ENCODE measurements at regions not wholly inside any gene's neighbourhood (a gene's known extent, or its start where the extent isn't known, plus 50 kb on each side); places are given as distances from the start of the nearest gene placed in this dataset.

- DNase-seq (ENCODE audit: low spot score), result no peak
Observed at GRCh38 chr11:45554230-45554967, 111.0 kb downstream of the CHST1 start.

GRCh38 chr11:45553383-45553936 lies 112.0 kb downstream of the CHST1 start:
- DNase-seq (ENCODE audit: low spot score), result no peak

DNA sequence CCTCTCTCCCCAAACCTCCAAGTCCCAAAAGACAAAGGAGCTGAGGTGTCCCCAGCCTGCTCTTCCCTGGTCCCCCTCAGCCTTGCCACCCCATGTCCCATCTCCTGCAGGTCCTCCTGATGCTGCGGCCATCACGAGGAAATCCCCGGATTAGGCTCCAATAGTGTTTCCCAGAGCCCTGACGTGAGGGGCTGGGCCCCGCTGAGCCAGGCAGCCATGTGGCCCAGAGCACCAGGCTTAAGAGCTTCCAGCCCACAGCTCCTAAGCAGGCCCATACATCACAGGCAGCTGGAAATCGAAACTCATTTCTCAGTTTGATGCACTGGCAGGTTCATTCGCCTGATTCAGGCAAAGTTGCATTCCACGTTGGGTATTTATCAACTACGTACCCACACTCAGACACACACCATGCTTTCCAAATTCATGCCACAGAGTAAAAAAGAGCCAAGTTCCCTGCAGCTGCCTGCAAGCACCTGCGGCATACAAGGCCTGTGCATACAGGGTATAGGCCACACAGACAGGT lies 114.2 kb downstream of the CHST1 start:
- no peak for DNase-seq (ENCODE audit: low spot score)

- DNase-seq (ENCODE audit: low spot score), result no peak
Observed at GRCh38 chr11:45549257-45549656, 116.2 kb downstream of the CHST1 start.

DNA sequence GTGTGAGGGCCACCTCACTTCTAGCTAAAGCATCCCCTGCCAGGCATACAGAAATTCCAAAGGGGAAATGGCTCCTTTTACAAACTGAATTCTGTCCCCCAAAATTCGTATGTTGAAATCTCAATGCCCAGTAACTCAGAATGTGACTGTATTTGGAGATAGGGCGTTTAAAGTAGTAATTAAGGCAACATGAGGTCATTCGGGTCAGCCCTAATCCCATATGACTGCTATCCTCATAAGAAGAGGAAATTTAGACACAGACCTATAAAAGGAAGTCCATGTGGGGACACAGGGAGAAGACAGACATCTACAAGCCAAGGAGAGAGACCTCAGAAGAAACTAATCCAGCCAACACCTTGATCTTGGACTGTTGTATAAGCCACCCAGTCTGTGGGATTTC lies 119.1 kb downstream of the CHST1 start:
- DNase-seq (ENCODE audit: low spot score), result no peak

GRCh38 chr11:45544826-45545225 lies 120.6 kb downstream of the CHST1 start:
- DNase-seq (ENCODE audit: low spot score), result no peak

- DNase-seq (ENCODE audit: low spot score), result peak; percentile 46
Observed at GRCh38 chr11:45543808-45544422, 121.5 kb downstream of the CHST1 start.

GRCh38 chr11:45543081-45543480 lies 122.3 kb downstream of the CHST1 start:
- no peak for DNase-seq (ENCODE audit: low spot score)

GRCh38 chr11:45541693-45542434 lies 123.6 kb downstream of the CHST1 start:
- no peak for DNase-seq (ENCODE audit: low spot score)

DNA sequence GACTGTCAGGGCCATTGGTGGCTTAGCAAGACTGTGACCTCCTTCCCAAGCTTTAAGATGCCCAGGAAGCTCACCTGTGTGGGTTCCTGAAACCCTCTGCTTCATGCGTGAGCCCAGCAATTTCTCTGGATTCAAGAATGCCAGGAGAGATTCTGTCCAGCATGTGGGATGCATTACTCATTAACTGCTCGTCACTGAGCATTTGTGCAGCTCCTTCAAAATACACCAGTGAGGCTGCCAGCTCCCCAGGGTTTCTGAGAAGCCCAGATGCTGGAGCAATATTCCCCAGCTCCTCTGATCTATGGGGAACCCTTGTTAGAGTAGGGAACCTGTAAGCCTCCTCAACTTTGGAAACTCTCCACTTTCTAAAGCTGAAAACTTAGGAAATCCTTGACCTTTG lies 126.5 kb downstream of the CHST1 start:
- no peak for DNase-seq (ENCODE audit: low spot score)

DNA sequence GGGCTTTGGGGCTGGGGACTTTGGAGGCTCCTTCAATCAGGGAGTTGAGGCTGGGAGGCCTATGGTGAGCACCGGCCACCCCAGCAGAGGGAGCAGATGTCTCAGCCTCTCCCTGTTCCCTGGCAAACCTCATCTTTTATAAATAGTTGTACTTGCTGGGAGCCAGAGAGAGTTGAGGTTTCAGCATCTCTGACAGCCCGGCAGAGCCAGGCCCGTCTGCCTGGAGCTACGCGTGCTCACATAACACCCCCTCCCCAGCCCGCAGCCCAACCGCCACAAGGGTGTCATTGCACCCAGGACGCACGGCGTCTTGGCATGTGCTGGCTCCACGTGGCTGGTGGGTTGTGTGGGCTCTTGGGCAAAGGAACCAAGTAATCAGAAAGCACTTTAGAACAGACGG lies 127.1 kb downstream of the CHST1 start:
- no peak for DNase-seq (ENCODE audit: low spot score)

- DNase-seq (ENCODE audit: low spot score), result no peak
Observed at GRCh38 chr11:45537614-45538013, 127.8 kb downstream of the CHST1 start.

- DNase-seq (ENCODE audit: low spot score), result no peak
Observed at GRCh38 chr11:45535033-45535432, 130.4 kb downstream of the CHST1 start.

DNA sequence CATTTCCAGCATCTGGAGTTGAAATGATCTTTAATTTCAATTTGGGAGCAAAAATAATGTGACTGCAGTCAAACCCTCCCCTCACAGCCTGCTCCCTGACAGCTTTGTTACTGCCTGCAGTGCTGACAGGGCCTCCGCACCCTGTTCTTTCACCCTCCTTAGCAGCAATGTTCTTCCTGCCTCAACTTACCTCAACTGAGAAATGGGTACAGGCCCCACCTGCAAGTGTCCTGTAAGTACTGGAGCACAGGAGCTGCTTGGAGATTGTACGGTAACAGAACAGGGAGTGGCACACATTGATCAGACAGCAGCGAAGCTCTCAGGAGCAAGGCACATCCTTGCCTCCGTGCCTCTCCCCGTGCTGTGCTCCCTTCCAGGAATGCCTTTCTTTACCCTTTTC lies 131.3 kb downstream of the CHST1 start:
- no peak for DNase-seq (ENCODE audit: low spot score)

GRCh38 chr11:45532546-45532945 lies 132.9 kb downstream of the CHST1 start:
- no peak for DNase-seq (ENCODE audit: low spot score)

DNA sequence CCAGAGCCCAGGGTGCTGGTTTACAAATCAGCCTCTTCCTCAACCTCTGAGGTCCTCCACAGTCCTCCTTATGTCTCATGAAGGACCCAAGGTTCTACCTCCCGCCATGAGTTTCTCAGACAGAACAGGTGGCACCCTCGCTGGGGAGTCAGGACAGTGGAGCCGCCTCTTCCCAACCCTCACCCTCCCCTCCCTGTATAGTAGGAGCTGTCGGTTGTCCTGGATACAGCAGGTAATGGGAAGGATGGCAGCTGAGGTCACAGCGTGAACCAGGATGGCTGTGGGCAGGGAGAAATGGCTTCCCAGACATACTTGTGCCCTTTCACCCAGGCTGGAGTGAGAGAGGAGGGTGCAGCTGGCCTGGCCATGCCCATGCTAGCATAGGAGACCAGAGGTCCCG lies 134.6 kb downstream of the CHST1 start:
- DNase-seq (ENCODE audit: low spot score), result no peak

DNA sequence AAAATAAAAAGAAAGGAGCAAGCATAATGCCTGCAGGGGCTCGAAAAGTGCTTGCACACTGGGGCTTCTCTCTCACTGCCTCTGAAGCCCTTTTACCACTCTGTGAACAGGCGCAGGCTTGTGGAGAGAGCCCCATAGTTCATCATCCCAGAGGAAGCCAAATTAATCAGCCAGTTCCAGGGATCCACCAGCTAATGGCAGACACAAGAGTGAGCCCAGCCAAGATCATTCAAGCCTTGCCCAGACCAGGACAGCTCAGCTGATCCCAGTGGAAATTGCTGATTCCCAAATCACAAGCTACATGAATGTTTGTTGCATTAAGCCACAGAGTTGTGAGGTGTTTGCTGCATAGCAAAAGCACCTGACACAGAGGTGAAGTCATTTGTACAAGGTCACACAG lies 135.3 kb downstream of the CHST1 start:
- DNase-seq (ENCODE audit: low spot score), result no peak

- no peak for DNase-seq (ENCODE audit: low spot score)
Observed at GRCh38 chr11:45528435-45528834, 137.0 kb downstream of the CHST1 start.

GRCh38 chr11:45527898-45528297 lies 137.5 kb downstream of the CHST1 start:
- DNase-seq (ENCODE audit: low spot score), result no peak

GRCh38 chr11:45525393-45525792 lies 140.0 kb downstream of the CHST1 start:
- no peak for DNase-seq (ENCODE audit: low spot score)

- DNase-seq (ENCODE audit: low spot score), result no peak
Observed at GRCh38 chr11:45523760-45524159, 141.7 kb downstream of the CHST1 start.

GRCh38 chr11:45518833-45519535 lies 146.4 kb downstream of the CHST1 start:
- no peak for DNase-seq (ENCODE audit: low spot score)

Measured in HuH-7 (cell line).